ENCODE measurements at regions not wholly inside any gene's neighbourhood (a gene's known extent, or its start where the extent isn't known, plus 50 kb on each side); places are given as distances from the start of the nearest gene placed in this dataset.

DNA sequence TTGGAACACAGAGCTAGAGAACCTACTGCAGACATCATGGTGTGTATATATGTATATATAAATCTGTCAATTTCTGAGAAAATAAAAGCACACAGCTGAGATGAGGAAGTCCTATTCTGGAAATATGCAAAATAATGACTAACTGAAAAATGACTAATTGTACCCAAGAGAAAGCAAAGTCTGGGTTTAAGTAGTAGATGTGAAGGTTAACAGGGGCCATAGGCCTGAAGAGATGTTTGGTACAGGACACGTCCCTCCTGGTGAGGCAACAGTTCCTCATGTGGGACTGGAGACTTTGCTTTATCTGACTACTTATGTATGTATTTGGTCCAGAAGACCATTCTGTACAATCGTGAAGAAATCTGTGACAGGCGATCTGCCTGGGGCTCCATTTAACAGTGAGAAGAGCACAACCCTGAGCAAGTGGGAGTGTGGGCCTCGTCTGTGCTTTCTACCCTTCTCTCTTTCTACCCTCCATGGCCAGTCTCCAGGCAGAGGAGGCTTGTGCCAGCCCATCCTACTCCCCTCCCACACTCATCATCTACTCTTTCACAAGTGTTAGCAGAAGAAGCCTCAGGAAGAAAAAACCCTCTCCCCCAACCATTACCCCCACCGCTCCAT lies 67.5 kb downstream of the SLC41A2 start:
- TF ChIP-seq EZH2phosphoT487 (IDR thresholded peaks at IDR 0.05; ENCODE audit: low read length) (no peak), EZH2 (optimal IDR thresholded peaks at IDR 0.05; ENCODE audit: low read depth, low read length) (no peak)
- TF ChIP-seq, protein P1, sequence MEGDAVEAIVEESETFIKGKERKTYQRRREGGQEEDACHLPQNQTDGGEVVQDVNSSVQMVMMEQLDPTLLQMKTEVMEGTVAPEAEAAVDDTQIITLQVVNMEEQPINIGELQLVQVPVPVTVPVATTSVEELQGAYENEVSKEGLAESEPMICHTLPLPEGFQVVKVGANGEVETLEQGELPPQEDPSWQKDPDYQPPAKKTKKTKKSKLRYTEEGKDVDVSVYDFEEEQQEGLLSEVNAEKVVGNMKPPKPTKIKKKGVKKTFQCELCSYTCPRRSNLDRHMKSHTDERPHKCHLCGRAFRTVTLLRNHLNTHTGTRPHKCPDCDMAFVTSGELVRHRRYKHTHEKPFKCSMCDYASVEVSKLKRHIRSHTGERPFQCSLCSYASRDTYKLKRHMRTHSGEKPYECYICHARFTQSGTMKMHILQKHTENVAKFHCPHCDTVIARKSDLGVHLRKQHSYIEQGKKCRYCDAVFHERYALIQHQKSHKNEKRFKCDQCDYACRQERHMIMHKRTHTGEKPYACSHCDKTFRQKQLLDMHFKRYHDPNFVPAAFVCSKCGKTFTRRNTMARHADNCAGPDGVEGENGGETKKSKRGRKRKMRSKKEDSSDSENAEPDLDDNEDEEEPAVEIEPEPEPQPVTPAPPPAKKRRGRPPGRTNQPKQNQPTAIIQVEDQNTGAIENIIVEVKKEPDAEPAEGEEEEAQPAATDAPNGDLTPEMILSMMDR (IDR thresholded peaks at IDR 0.05; ENCODE audit: low read length), result no peak
- no peak overlapping the region for H3K4me2 ChIP-seq (ENCODE audit: low read depth, low read length)

DNA sequence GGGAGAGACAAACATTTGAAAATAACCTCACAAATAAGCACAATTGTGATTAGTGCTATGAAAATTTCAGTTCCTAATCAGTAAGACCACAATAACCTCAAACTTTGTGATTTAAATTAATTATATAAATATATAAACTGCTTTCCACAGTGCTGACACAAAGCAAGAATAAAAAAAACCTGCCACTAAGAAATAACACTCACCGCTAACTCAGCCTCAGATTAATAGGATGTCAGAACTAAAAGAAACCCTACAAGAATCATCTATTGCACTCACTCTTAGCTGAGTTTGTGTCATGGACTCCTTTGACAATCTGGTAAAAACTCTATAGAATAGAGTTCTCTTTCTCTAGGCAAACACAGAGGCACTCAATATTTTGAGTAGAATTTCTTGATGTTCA lies 68.4 kb downstream of the SLC41A2 start:
- no peak overlapping the region for H3K27ac ChIP-seq (ENCODE audit: low read length)
- H2AFZ ChIP-seq (ENCODE audit: low read length), result no peak overlapping the region
- no peaks in the 10 kb centered on the region for H3K36me3 ChIP-seq (replicated peaks; ENCODE audit: insufficient read depth, low read length)
- H3K4me1 ChIP-seq (ENCODE audit: low read length), result no peaks in the 10 kb centered on the region
- DNase-seq, result no peak
- no peaks in the 10 kb centered on the region for H4K20me1 ChIP-seq (ENCODE audit: insufficient read depth, low read length)
- H3K4me3 ChIP-seq (ENCODE audit: low read length), result no peak overlapping the region
- TF ChIP-seq EZH2 (optimal IDR thresholded peaks at IDR 0.05; ENCODE audit: low read depth, low read length), result no peak
- TF ChIP-seq, protein P1 (IDR thresholded peaks at IDR 0.05; ENCODE audit: low read length), result no peak
- TF ChIP-seq EZH2phosphoT487 (IDR thresholded peaks at IDR 0.05; ENCODE audit: low read length), result no peak
- H3K9me2 ChIP-seq (replicated peaks; ENCODE audit: insufficient read depth, low read length), result no peaks in the 10 kb centered on the region
- no peaks in the 10 kb centered on the region for H3K9me3 ChIP-seq (replicated peaks; ENCODE audit: insufficient read depth, low read length)
- H3K27me3 ChIP-seq (replicated peaks; ENCODE audit: insufficient read depth, low read length), result no peaks in the 10 kb centered on the region
- no peaks in the 10 kb centered on the region for H3F3A ChIP-seq (ENCODE audit: insufficient read depth, low read length)
- H3K9ac ChIP-seq (ENCODE audit: low read length), result no peak overlapping the region
- no peaks in the 10 kb centered on the region for H3K79me2 ChIP-seq (ENCODE audit: low read length)
- no peak overlapping the region for H3K4me2 ChIP-seq (ENCODE audit: low read depth, low read length)

More for the DNA sequence above, 67.5 kb downstream of the SLC41A2 start:
- Histone ChIP-seq H3K27ac (ENCODE audit: low read length) (no peak overlapping the region), H3K27me3 (replicated peaks; ENCODE audit: insufficient read depth, low read length) (no peaks in the 10 kb centered on the region), H3K4me1 (ENCODE audit: low read length) (no peaks in the 10 kb centered on the region), H3F3A (ENCODE audit: insufficient read depth, low read length) (no peaks in the 10 kb centered on the region), H3K9ac (ENCODE audit: low read length) (no peak overlapping the region), H3K9me3 (replicated peaks; ENCODE audit: insufficient read depth, low read length) (no peaks in the 10 kb centered on the region), H3K79me2 (ENCODE audit: low read length) (no peaks in the 10 kb centered on the region), H2AFZ (ENCODE audit: low read length) (no peak overlapping the region), H3K9me2 (replicated peaks; ENCODE audit: insufficient read depth, low read length) (no peaks in the 10 kb centered on the region), H4K20me1 (ENCODE audit: insufficient read depth, low read length) (no peaks in the 10 kb centered on the region), H3K36me3 (replicated peaks; ENCODE audit: insufficient read depth, low read length) (no peaks in the 10 kb centered on the region), H3K4me3 (ENCODE audit: low read length) (no peak overlapping the region)
- no peak for DNase-seq

DNA sequence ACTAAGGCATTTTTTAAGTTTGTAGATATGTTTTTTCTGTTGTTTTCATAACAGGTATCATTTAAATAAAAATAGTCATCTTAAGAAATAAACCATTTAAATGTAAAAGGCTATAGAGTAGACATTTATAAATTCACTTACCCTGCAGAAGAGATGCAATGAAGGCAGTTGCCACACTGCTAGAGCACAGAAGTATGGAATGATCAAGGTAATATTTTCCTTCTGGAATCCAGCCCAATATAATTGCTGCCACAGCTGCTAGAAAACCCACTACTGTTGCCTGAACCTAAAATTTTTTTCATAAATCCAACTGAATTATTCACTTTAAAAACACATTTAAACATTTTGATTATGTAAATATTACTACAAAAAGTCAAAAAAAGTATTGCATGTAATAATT lies 69.2 kb downstream of the SLC41A2 start:
- Histone ChIP-seq H2AFZ (ENCODE audit: low read length) (no peak overlapping the region), H3K36me3 (replicated peaks; ENCODE audit: insufficient read depth, low read length) (no peaks in the 10 kb centered on the region), H4K20me1 (ENCODE audit: insufficient read depth, low read length) (no peaks in the 10 kb centered on the region), H3F3A (ENCODE audit: insufficient read depth, low read length) (no peaks in the 10 kb centered on the region), H3K9me2 (replicated peaks; ENCODE audit: insufficient read depth, low read length) (no peaks in the 10 kb centered on the region), H3K79me2 (ENCODE audit: low read length) (no peaks in the 10 kb centered on the region), H3K9me3 (replicated peaks; ENCODE audit: insufficient read depth, low read length) (no peaks in the 10 kb centered on the region), H3K4me3 (ENCODE audit: low read length) (no peak overlapping the region), H3K4me2 (ENCODE audit: low read depth, low read length) (no peak overlapping the region), H3K27me3 (replicated peaks; ENCODE audit: insufficient read depth, low read length) (no peaks in the 10 kb centered on the region), H3K9ac (ENCODE audit: low read length) (no peak overlapping the region), H3K4me1 (ENCODE audit: low read length) (no peaks in the 10 kb centered on the region), H3K27ac (ENCODE audit: low read length) (no peak overlapping the region)
- DNase-seq, result no peak
- TF ChIP-seq EZH2phosphoT487 (IDR thresholded peaks at IDR 0.05; ENCODE audit: low read length) (no peak), EZH2 (optimal IDR thresholded peaks at IDR 0.05; ENCODE audit: low read depth, low read length) (no peak)
- TF ChIP-seq, protein P1 (IDR thresholded peaks at IDR 0.05; ENCODE audit: low read length), result no peak

Data from MM.1S (cell line).